Prostate gland (tissue), 2 donors: ENCODE measurements at regions not wholly inside any gene's neighbourhood (a gene's known extent, or its start where the extent isn't known, plus 50 kb on each side); places are given as distances from the start of the nearest gene placed in this dataset.

Source experiments
- CTCF ChIP-seq, 4 experiments: fragments of 200-600 bp in 2 of 4; fragments of 450-650 bp in 2 of 4; sonication (generic) in 2 of 4; IDR thresholded peaks; 1 replicate in 3 of 4; 2 replicates in 1 of 4; pipeline ENCODE4 v1.5.1; 2016 to 2019; ENCODE audit warnings: antibody characterized with exemption in 4 of 4, mild to moderate bottlenecking in 2 of 4, moderate library complexity in 2 of 4
- POLR2AphosphoS5 ChIP-seq: sonication (generic); formaldehyde crosslinking; IDR thresholded peaks from one replicate; pipeline ENCODE4 v1.6.1; 2017; ENCODE audit warnings: antibody characterized with exemption

- TF ChIP-seq CTCF (IDR thresholded peaks at IDR 0.05) (no peak), POLR2AphosphoS5 (no peak)
Observed at GRCh38 chr10:95122736-95123135, 53.4 kb upstream of the CYP2C8 start.
